ENCODE measurements at regions not wholly inside any gene's neighbourhood (a gene's known extent, or its start where the extent isn't known, plus 50 kb on each side); places are given as distances from the start of the nearest gene placed in this dataset.

DNA sequence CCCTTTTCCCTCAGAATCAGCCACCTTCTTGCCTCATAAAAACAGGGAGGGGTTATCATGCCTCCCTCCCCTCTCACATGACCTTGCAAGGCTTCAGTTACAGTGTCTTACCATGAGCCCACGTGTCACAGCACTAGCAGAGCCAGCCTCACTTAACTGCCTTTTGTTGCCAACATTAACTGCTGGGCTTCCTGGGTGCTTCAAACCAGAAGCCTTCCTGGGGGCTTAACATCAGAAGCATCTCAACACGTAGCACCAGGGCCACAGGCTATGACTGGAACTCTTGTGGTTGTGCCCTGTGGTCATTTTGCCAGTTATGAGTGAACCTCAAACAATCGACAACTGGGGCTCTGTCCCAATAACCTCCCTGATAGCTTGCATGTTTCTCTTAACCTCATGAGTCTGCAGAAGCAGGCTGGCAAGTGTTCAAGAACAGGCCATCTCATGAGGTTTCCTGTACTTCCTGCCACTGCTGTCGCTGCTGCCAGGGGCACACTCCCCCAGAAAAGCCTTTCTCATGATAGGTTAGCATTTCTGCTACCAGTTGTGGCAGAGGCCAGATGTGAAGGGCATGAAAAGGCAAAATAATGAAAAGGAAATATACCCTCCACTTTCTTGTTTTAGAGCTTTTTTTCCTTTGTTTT, 132.2 kb downstream of the GLUL start (continued):
- TF ChIP-seq ZNF408 (CRISPR knock-in tag; IDR thresholded peaks at IDR 0.05; ENCODE audit: low read depth) (no peak), RAD51 (IDR thresholded peaks at IDR 0.05; ENCODE audit: borderline replicate concordance, low read depth) (peak; percentile 84), ZNF134 (CRISPR knock-in tag; conservative IDR thresholded peaks at IDR 0.05) (no peak; the same call in 1 of the 2 replicates), GABPA (tag; conservative IDR thresholded peaks at IDR 0.05; ENCODE audit: low read depth) (peak; percentile 68), ZNF165 (CRISPR knock-in tag; IDR thresholded peaks at IDR 0.05; ENCODE audit: borderline replicate concordance) (peak; percentile 9; the same call in 1 of the 2 replicates), TAF15 (IDR thresholded peaks at IDR 0.05; ENCODE audit: low read depth, low read length) (no peak), ZNF184 (CRISPR knock-in tag; IDR thresholded peaks at IDR 0.05) (no peak), PHF20 (IDR thresholded peaks at IDR 0.05; ENCODE audit: partially characterized antibody) (no peak), XRCC4 (IDR thresholded peaks at IDR 0.05; ENCODE audit: extremely low read depth, insufficient read depth, insufficient read length) (no peak), ZNF316 (IDR thresholded peaks at IDR 0.05) (no peak), ZFP36 (IDR thresholded peaks at IDR 0.05; ENCODE audit: low read depth, low read length, partially characterized antibody) (no peak), ZNF146 (CRISPR knock-in tag; IDR thresholded peaks at IDR 0.05; ENCODE audit: unreplicated experiment) (no peak), ARID2 (IDR thresholded peaks at IDR 0.05) (no peak), HNRNPL (IDR thresholded peaks at IDR 0.05; ENCODE audit: low read depth, low read length) (no peak)
- TF ChIP-seq, protein P1, sequence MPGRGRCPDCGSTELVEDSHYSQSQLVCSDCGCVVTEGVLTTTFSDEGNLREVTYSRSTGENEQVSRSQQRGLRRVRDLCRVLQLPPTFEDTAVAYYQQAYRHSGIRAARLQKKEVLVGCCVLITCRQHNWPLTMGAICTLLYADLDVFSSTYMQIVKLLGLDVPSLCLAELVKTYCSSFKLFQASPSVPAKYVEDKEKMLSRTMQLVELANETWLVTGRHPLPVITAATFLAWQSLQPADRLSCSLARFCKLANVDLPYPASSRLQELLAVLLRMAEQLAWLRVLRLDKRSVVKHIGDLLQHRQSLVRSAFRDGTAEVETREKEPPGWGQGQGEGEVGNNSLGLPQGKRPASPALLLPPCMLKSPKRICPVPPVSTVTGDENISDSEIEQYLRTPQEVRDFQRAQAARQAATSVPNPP (IDR thresholded peaks at IDR 0.05; ENCODE audit: borderline replicate concordance, insufficient read depth, insufficient read length): no peak
- TF ChIP-seq, protein P2, sequence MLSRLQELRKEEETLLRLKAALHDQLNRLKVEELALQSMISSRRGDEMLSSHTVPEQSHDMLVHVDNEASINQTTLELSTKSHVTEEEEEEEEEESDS (CRISPR knock-in tag; IDR thresholded peaks at IDR 0.05): no peak
- TF ChIP-seq, protein P3, sequence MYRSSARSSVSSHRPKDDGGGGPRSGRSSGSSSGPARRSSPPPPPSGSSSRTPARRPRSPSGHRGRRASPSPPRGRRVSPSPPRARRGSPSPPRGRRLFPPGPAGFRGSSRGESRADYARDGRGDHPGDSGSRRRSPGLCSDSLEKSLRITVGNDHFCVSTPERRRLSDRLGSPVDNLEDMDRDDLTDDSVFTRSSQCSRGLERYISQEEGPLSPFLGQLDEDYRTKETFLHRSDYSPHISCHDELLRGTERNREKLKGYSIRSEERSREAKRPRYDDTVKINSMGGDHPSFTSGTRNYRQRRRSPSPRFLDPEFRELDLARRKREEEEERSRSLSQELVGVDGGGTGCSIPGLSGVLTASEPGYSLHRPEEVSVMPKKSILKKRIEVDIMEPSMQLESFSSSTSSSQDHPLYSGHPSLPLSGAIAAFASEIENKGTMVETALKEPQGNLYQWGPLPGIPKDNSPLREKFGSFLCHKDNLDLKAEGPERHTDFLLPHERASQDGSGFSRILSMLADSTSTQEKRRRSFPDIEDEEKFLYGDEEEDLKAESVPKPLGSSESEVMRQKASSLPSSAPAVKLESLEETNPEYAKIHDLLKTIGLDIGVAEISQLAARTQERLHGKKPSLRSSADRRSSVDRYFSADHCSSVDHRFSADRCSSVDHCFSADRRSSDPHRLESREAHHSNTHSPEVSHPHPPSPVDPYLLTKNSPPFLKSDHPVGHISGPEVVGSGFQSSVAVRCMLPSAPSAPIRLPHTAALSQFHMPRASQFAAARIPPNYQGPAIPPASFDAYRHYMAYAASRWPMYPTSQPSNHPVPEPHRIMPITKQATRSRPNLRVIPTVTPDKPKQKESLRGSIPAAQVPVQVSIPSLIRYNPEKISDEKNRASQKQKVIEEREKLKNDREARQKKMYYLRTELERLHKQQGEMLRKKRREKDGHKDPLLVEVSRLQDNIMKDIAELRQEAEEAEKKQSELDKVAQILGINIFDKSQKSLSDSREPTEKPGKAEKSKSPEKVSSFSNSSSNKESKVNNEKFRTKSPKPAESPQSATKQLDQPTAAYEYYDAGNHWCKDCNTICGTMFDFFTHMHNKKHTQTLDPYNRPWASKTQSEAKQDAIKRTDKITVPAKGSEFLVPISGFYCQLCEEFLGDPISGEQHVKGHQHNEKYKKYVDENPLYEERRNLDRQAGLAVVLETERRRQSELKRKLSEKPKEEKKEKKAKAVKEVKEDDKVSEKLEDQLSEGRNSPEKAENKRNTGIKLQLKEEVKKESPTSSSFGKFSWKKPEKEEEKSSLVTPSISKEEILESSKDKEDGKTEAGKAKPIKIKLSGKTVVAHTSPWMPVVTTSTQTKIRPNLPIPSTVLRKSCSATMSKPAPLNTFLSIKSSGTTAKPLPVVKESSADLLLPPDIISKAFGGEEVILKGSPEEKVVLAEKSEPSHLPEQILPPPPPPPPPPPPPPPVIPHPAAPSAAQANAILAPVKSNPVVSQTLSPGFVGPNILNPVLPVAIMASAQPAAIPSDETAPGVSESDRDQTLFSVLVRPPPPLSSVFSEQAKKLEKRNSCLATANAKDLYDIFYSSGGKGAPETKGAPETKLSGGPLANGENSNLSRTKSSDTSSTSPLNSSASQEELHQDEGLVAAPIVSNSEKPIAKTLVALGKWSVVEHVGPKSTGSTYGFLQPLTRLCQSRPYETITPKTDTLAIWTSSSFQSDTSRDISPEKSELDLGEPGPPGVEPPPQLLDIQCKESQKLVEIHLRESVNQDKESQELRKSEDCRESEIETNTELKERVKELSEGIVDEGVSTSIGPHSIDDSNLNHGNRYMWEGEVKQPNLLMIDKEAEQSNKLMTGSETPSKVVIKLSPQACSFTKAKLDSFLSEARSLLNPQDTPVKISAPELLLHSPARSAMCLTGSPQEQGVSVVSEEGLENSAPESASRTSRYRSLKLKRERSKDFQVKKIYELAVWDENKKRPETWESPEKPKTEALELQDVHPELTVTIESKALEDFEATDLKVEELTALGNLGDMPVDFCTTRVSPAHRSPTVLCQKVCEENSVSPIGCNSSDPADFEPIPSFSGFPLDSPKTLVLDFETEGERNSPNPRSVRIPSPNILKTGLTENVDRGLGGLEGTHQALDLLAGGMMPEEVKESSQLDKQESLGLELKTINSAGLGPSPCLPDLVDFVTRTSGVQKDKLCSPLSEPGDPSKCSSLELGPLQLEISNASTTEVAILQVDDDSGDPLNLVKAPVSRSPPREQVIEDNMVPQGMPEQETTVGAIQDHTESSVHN (IDR thresholded peaks at IDR 0.05; ENCODE audit: borderline replicate concordance in 1 of 2, low read depth in 1 of 2): no peak

All from K562 (cell line).